ENCODE measurements at regions not wholly inside any gene's neighbourhood (a gene's known extent, or its start where the extent isn't known, plus 50 kb on each side); places are given as distances from the start of the nearest gene placed in this dataset.
"Not testable (repeated sequence)": the region's sequence is repeated elsewhere in the genome, so short reads cannot be mapped to it uniquely, and the experiment has no call there.

DNA sequence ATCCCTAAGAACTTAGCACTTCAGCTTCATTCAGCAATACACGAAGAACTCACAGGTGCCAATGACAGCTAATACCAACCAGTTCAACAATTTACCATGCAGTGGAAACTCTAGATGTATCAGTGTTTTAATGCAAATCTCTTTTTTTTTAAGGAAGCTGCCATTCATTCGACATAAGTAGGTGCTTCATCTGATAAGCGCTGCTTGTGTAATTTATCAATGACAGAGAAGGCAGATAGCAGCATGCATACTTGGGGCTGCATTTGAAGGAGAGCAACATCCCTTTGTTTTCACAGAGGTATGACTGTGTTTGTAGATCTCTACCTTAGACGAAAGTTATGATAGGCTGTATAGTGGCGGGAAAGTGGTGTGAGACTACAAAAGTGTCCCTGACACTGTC lies 977.1 kb downstream of the AACS start:
- no peak overlapping the region for H3K27ac ChIP-seq
- no peak for TF ChIP-seq CTCF (conservative IDR thresholded peaks at IDR 0.05)

- H3K27ac ChIP-seq, result not testable (repeated sequence)
Observed at GRCh38 chr12:126049501-126049900, 984.3 kb downstream of the AACS start.

DNA sequence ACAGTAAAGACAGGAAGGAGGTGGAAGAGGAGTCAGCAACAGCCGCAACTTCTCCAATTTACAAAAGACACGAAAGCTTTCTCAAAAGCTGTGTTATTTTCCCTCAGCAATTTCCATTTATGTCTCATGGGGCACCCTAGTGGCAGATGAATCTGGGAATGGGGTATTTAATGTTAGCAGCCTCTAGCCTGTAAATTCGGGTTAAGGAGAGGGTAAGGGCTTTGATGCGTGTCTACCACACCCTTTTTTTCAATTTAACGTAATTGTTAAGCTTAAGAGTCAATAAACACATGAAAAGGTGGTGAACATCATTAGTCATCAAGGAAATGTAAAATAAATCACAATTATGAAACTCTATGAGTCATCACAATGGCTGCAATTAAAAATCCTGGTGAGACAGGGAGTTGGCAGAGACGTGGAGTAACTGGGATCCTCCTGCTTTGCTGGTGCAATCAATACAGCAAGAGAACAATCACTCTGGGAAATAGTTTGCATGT lies 986.4 kb downstream of the AACS start:
- peak; percentile 32 for TF ChIP-seq CTCF (conservative IDR thresholded peaks at IDR 0.05)

GRCh38 chr12:126055521-126055920 lies 990.3 kb downstream of the AACS start:
- no peak for TF ChIP-seq CTCF (conservative IDR thresholded peaks at IDR 0.05)
- H3K27ac ChIP-seq, result no peak overlapping the region

More for the DNA sequence above, 986.4 kb downstream of the AACS start:
- no peak overlapping the region for H3K27ac ChIP-seq

- H3K27ac ChIP-seq, result no peak overlapping the region
- no peak for TF ChIP-seq CTCF (conservative IDR thresholded peaks at IDR 0.05)
Observed at GRCh38 chr12:126061777-126062176, 996.5 kb downstream of the AACS start.

GRCh38 chr12:126064028-126064427 lies 998.8 kb downstream of the AACS start:
- H3K27ac ChIP-seq, result no peak overlapping the region

GRCh38 chr12:126067626-126068329 lies 1002.5 kb downstream of the AACS start:
- TF ChIP-seq CTCF (conservative IDR thresholded peaks at IDR 0.05), result no peak
- no peak overlapping the region for H3K27ac ChIP-seq

More at GRCh38 chr12:126064028-126064427, 998.8 kb downstream of the AACS start:
- no peak for TF ChIP-seq CTCF (conservative IDR thresholded peaks at IDR 0.05)

DNA sequence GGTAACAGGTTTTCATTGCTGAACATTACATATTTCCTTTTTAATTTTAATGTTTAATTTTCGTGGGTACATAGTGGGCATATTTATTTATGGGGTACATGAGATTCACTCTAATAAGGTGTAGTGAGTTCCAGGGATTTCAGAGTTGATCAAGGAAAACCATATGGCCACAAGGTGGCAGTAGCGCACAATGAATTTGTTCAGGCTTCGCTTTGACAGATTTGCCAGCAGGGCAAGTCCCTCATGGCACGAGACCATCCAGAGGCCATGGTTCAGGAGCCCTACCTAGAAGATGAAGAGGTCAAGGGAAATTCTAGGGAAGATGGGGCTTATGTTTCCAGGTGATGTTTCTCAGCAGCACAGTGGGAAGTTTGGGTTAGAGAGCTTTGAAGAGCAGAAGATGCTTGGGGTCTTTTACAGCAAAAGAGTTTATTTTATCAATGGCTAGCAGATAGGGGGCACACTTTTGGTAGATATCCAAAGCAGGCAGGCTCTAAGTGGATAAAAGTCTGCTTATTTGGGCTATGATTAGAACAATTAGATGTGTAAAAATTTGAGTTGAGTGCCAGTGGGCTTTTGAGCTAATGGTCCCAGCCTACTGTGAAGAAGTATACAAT lies 1004.4 kb downstream of the AACS start:
- peak; percentile 81 for TF ChIP-seq CTCF (conservative IDR thresholded peaks at IDR 0.05)
- H3K27ac ChIP-seq, result no peak overlapping the region

All from VCaP (cell line).